Kidney glomerular epithelial cell (primary cell): ENCODE measurements at regions not wholly inside any gene's neighbourhood (a gene's known extent, or its start where the extent isn't known, plus 50 kb on each side); places are given as distances from the start of the nearest gene placed in this dataset.

Experiments used
- DNase-seq: peaks from one replicate; lab custom pipeline; 2025; lab: John Stamatoyannopoulos, UW

GRCh38 chr2:150417278-150417677 is 70.2 kb downstream of the RND3 start:
- no peak for DNase-seq

- DNase-seq, result no peak
These were observed 72.4 kb downstream of the RND3 start for GRCh38 chr2:150415022-150415421.

GRCh38 chr2:150413910-150414309 is 73.6 kb downstream of the RND3 start:
- no peak for DNase-seq

DNA sequence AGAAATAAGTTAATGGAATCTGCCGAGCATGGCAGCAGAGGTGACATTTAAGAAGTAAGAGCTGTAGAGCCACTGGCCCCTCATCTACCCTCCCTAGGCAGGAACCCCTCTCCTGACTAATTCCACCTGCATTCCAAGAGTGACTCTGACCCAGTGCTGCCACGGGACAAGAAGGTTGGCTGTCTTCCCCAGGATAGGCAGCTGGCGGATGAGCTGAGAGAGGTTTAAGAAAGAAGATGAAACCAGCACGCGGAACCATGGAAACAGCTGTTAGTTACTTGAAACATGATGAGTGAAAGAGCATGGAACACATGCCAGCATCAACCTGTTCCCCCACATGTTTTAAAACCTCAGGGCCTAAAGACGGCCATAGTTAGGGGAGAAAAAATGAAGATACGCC is 74.1 kb downstream of the RND3 start:
- DNase-seq, result no peak

DNA sequence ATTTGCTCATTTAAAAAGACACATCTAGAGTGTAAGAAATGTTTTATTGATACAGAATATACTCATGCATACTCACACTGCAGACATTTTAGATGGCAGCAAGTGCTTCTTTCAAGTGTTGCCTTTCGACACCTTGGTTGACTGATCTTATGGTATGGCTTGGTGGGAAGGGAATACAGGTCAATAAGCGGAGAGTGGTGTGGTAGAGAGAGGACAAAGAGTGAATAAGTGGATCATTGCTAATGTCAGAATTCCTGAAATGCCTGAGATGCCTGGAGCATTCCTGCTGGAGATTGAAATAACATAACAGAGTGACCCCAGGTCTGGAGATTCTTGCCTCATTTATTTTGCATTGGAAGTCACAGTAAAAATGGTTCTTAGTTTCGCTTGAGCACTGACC is 76.7 kb downstream of the RND3 start:
- DNase-seq, result peak; percentile 99

GRCh38 chr2:150409196-150409595 is 78.3 kb downstream of the RND3 start:
- no peak for DNase-seq

DNA sequence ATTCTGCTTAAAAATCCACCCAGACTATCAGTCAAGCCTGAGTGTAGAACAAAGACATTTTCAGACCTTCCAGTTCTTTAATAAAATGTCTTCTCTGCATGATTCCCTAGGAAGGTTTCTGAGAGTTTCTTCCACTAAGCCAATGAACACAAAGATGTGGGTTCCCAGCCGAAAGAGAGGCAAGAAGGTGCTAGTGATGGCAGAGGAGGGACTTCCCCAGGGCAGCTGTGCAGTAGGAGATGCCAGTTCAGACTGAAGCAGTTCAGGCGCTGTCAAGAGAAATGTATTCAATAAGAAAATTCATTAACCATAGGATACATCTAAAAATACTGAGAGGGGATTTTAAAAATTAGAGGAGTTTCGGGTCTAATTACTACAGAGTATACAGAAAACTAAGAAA is 83.3 kb downstream of the RND3 start:
- peak; percentile 25 for DNase-seq

DNA sequence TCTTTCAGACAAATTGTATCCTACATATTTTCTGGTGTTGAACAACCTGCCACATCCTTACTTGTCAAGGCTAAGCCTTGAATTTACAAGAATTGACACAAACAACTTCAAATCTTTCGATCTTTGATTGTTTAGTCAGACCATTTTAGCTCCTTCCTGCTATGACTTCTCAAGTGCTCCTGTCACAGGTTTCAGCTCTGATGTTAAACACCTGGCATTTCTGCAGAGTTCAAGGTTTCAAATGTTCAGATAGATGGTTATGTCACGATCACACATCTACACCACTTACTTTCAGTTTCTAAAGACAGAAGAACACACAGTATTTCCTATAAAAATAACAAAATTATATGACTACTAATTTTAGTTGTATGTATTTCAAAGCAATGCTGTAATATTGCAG is 84.0 kb downstream of the RND3 start:
- no peak for DNase-seq

- DNase-seq, result no peak
These were observed 84.5 kb downstream of the RND3 start for GRCh38 chr2:150402953-150403352.

DNA sequence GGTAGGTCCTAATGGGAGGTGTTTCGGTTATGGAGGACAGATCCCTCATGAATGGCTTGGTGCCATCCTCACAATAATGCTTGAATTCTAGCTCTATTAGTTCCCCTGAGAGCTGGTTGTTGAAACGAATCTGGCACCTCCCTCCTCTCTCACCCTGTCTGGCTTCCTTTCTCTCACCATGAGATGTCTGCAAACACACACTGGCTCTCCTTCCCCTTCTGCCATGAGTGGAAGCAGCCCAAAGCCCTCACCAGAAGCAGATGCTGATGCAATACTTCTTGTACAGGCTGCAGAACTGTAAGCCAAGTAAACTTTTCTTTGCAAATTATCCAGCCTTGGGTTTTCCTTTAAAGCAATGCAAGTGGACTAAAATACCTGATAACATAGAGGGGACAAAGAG is 86.6 kb downstream of the RND3 start:
- no peak for DNase-seq

- no peak for DNase-seq
These were observed 94.9 kb downstream of the RND3 start for GRCh38 chr2:150392614-150393013.

- no peak for DNase-seq
These were observed 95.7 kb downstream of the RND3 start for GRCh38 chr2:150391779-150392178.

- DNase-seq, result no peak
These were observed 98.0 kb downstream of the RND3 start for GRCh38 chr2:150389447-150389846.

GRCh38 chr2:150388289-150388625 is 99.2 kb downstream of the RND3 start:
- DNase-seq, result no peak

- no peak for DNase-seq
These were observed 99.7 kb downstream of the RND3 start for GRCh38 chr2:150387586-150388288.

DNA sequence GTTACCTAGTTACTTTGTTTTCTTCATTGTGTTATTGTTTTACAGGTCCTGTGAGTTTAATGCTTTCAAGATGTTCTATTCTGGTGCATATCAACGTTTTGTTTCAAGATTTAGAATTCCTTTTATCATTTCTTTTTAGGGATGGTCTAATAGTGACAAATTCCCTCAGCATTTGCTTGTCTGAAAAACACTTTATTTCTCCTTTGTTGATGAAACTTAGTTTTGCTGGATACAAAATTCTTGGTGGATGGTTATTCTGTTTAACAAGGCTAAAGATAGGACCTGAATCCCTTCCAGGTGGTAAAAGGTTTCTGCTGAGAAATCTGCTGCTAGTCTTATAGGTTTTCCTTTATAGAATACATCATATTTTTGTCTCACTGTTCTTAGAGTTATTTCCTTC is 102.3 kb downstream of the RND3 start:
- no peak for DNase-seq

- no peak for DNase-seq
These were observed 103.9 kb downstream of the RND3 start for GRCh38 chr2:150383587-150383986.

DNA sequence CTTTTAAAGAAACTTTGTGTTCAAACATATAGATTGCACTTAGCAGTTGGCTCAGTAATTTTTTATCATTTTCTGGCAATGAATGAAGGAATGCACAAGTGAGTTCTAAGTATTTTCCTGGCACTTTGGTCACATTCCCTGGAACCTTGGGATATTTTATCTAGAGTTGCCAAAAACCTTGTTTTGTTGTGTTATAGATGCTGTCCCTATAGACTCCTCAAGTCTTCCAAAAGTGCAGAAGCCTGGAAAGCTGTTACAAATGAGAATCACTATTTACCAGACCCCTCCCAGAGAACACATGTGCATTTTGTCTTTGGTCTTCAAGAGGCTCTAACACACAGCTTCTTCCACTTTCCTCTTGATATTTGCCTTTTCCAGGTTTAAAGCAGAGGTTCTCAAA is 108.3 kb downstream of the RND3 start:
- no peak for DNase-seq

DNA sequence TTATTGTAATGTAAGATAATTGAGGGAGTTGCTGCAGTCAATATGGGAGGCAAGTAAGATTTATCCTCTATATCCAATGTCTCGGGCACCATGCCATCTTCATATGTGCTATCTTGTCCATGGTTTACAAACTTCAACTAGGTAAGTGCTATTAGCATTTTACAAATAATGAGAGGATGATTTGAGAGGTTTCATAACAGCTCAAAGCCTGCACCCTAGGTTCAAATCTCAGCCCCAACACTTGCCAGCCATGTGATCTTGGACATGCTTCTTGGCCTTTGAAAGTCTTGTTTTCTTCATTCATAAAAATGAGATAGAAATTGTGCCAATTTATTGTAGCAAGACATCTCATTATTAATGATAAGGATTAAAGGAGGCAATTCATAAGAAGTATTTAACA is 108.8 kb downstream of the RND3 start:
- DNase-seq, result no peak

DNA sequence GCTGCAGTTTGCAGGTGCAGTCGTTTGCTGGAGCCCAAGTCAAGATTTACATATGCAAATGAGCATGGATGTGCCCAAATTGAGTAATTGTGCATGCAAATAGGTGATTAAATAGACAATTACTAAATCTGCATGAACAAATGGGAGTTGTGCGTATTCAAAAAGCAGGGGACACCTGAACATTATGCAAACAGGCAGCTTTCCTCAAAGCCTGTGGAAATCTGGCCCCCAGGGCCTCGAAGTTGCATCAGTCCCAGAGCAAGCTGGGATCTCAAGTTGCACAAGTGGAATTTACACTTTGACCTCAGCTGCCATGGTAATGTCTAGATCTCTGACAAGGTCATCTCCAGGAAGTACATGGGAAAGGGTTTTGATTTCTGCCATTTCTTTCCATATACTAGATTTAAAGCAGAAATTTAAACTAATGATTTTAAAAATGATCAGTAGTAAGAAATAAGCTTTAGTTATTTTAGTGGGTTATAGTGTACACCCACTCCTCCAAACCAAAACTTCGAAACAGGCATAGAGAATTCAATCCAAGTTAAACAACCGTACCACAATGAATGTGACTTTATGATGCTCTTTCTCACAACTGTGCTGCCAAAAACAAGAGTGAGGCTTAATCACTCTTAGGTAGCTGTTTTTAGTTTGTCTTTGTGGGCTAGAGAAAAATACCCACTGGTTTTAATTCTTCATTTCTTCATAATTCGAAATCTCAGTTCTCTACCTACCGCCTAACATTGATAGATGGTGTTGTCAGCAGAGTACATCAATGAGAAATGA is 110.7 kb downstream of the RND3 start:
- DNase-seq, result no peak

- no peak for DNase-seq
These were observed 112.1 kb downstream of the RND3 start for GRCh38 chr2:150375333-150375732.

DNA sequence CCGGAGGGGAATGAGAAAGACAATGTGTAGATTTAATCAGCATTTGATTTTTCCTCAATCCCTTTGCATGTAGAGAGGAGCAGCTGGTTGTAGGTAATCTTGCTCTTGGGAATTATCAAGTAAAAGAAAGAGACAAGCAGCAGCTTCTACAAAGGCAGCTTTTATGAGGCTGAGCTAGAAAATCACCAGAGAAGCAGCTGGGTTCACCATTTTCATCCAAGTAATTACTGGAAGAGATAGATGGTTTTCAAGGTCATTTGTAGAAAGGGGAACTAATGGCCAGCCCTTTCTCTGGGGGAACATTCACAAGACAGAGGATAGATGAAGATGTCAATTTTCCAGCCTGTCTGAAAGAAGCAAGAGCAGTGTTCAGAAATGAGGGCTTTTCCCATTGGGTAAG is 113.0 kb downstream of the RND3 start:
- DNase-seq, result no peak

- no peak for DNase-seq
These were observed 114.1 kb downstream of the RND3 start for GRCh38 chr2:150373374-150373773.
